GM19463 (cell line): ENCODE measurements at regions not wholly inside any gene's neighbourhood (a gene's known extent, or its start where the extent isn't known, plus 50 kb on each side); places are given as distances from the start of the nearest gene placed in this dataset.
"Not testable (repeated sequence)": the region's sequence is repeated elsewhere in the genome, so short reads cannot be mapped to it uniquely, and the experiment has no call there.

Source experiments
- ATAC-seq: cut with Tn5 transposase; IDR thresholded peaks from one replicate; pipeline ENCODE4 v1.9.1; 2021; ENCODE audit warnings: mild to moderate bottlenecking, moderate library complexity; ENCODE audit not compliant: unreplicated experiment

- ATAC-seq: no peak
Measured at GRCh38 chr3:130800829-130801228, 54.2 kb upstream of the PIK3R4 start.

GRCh38 chr3:130801473-130801872, 54.8 kb upstream of the PIK3R4 start:
- no peak for ATAC-seq

- ATAC-seq: no peak
Measured at GRCh38 chr3:130811557-130811956, 64.9 kb upstream of the PIK3R4 start.

GRCh38 chr3:130814691-130815472, 68.3 kb upstream of the PIK3R4 start:
- no peak for ATAC-seq

GRCh38 chr3:130816561-130817445, 70.2 kb upstream of the PIK3R4 start:
- ATAC-seq: no peak

GRCh38 chr3:130818066-130818465, 71.4 kb upstream of the PIK3R4 start:
- ATAC-seq: not testable (repeated sequence)

GRCh38 chr3:130820976-130821375, 72.9 kb upstream of the ATP2C1 start:
- no peak for ATAC-seq

GRCh38 chr3:130821806-130822205, 72.1 kb upstream of the ATP2C1 start:
- no peak for ATAC-seq

- ATAC-seq: no peak
Measured at GRCh38 chr3:130823241-130823884, 70.5 kb upstream of the ATP2C1 start.

GRCh38 chr3:130823996-130824395, 69.9 kb upstream of the ATP2C1 start:
- no peak for ATAC-seq

GRCh38 chr3:130825762-130826299, 68.1 kb upstream of the ATP2C1 start:
- ATAC-seq: no peak

- ATAC-seq: no peak
Measured at GRCh38 chr3:130826516-130827182, 67.2 kb upstream of the ATP2C1 start.

GRCh38 chr3:130827486-130827885, 66.4 kb upstream of the ATP2C1 start:
- ATAC-seq: no peak

- ATAC-seq: no peak
Measured at GRCh38 chr3:130828948-130829947, 64.6 kb upstream of the ATP2C1 start.

GRCh38 chr3:130831719-130832400, 62.0 kb upstream of the ATP2C1 start:
- no peak for ATAC-seq

GRCh38 chr3:130832401-130832746, 61.5 kb upstream of the ATP2C1 start:
- ATAC-seq: not testable (repeated sequence)

GRCh38 chr3:130834476-130834875, 59.4 kb upstream of the ATP2C1 start:
- no peak for ATAC-seq

- no peak for ATAC-seq
Measured at GRCh38 chr3:130835483-130835882, 58.4 kb upstream of the ATP2C1 start.
